IMR-90 (cell line): ENCODE measurements at regions not wholly inside any gene's neighbourhood (a gene's known extent, or its start where the extent isn't known, plus 50 kb on each side); places are given as distances from the start of the nearest gene placed in this dataset.

Experiments used
- ATAC-seq: fragments of 200-7000 bp; cut with Tn5 transposase; 2 replicates; pipeline ENCODE4 v1.9.1; 2020; ENCODE audit warnings: low read depth, mild to moderate bottlenecking, moderate library complexity
- BruUV-seq: library from RNA; stranded (reverse); fragments of 400-500 nt; replicated peaks from 2 replicates; lab custom pipeline; 2021; lab: Mats Ljungman, UMichigan
- CTCF ChIA-PET: fragments of 300-600 bp; formaldehyde crosslinking; extraction: SDS; loops from one replicate; lab custom pipeline; 2021; ENCODE audit warnings: antibody characterized with exemption; lab: Yijun Ruan, JAX
- POLR2A ChIA-PET: fragments of 300-600 bp; sonication (Branson Sonifier 250); formaldehyde crosslinking; loops from one replicate; lab custom pipeline; 2022; ENCODE audit warnings: antibody characterized with exemption; ENCODE audit not compliant: unreplicated experiment; lab: Charles Lee
- DNase-seq: peaks from one replicate; pipeline ENCODE4 v3.0.0; 2013
- H2AFZ ChIP-seq: replicated peaks from 2 replicates; pipeline ENCODE3; 2013; ENCODE audit warnings: low read length, mild to moderate bottlenecking; ENCODE audit not compliant: poor library complexity
- H2AK5ac ChIP-seq: 2 replicates; pipeline ENCODE4 v1.6.1; 2013; ENCODE audit warnings: low read depth, low read length, inconsistent platforms
- H2AK9ac ChIP-seq: replicated peaks from 2 replicates; pipeline ENCODE3; 2013; ENCODE audit warnings: mild to moderate bottlenecking, low read depth, low read length, moderate library complexity; ENCODE audit not compliant: poor library complexity
- H2BK120ac ChIP-seq: 2 replicates; pipeline ENCODE4 v1.6.1; 2013; ENCODE audit warnings: low read depth, low read length, inconsistent platforms
- H2BK15ac ChIP-seq: 3 replicates; pipeline ENCODE4 v1.6.1; 2013; ENCODE audit warnings: low read depth, low read length, inconsistent platforms
- H2BK20ac ChIP-seq: 2 replicates; pipeline ENCODE4 v1.6.1; 2013; ENCODE audit warnings: low read depth, mild to moderate bottlenecking, inconsistent platforms, low read length, moderate library complexity
- H2BK5ac ChIP-seq: 2 replicates; pipeline ENCODE4 v1.6.1; 2013; ENCODE audit warnings: mild to moderate bottlenecking, low read depth, low read length, inconsistent platforms; ENCODE audit not compliant: poor library complexity, severe bottlenecking
- H3K14ac ChIP-seq: replicated peaks from 2 replicates; pipeline ENCODE4 v1.6.1; 2013; ENCODE audit warnings: low read depth, low read length, inconsistent platforms
- H3K18ac ChIP-seq: 2 replicates; pipeline ENCODE4 v1.6.1; 2013; ENCODE audit warnings: low read depth, low read length, control low read depth
- H3K23ac ChIP-seq: 2 replicates; pipeline ENCODE4 v1.6.1; 2013; ENCODE audit warnings: low read depth, low read length, inconsistent platforms
- H3K27ac ChIP-seq: 2 replicates; pipeline ENCODE4 v1.5.1; 2013; ENCODE audit warnings: mild to moderate bottlenecking, control low read depth, low read length; ENCODE audit not compliant: insufficient read depth
- H3K27me3 ChIP-seq: 2 replicates; pipeline ENCODE4 v1.6.1; 2013; ENCODE audit warnings: low read length; ENCODE audit not compliant: control insufficient read depth, insufficient read depth
- H3K36me3 ChIP-seq: 2 replicates; pipeline ENCODE4 v1.6.1; 2013; ENCODE audit warnings: low read length, mixed read lengths; ENCODE audit not compliant: control insufficient read depth, insufficient read depth
- H3K4ac ChIP-seq: 2 replicates; pipeline ENCODE4 v1.6.1; 2013; ENCODE audit warnings: low read depth, low read length, inconsistent platforms
- H3K4me1 ChIP-seq: 2 replicates; pipeline ENCODE4 v1.6.1; 2013; ENCODE audit warnings: low read length, mixed read lengths; ENCODE audit not compliant: control insufficient read depth, insufficient read depth
- H3K4me2 ChIP-seq: 2 replicates; pipeline ENCODE4 v1.6.1; 2013; ENCODE audit warnings: low read depth, mild to moderate bottlenecking, control low read depth, low read length, moderate library complexity
- H3K4me3 ChIP-seq: 2 replicates; pipeline ENCODE4 v1.5.1; 2013; ENCODE audit warnings: low read depth, mild to moderate bottlenecking, control low read depth, low read length, moderate library complexity; ENCODE audit not compliant: insufficient read depth
- H3K56ac ChIP-seq: 2 replicates; pipeline ENCODE4 v1.6.1; 2013; ENCODE audit warnings: low read length, inconsistent platforms; ENCODE audit not compliant: insufficient read depth; ENCODE audit errors: extremely low read depth
- H3K79me1 ChIP-seq, 2 experiments: 2 replicates each; pipeline ENCODE4 v1.6.1; 2013; ENCODE audit warnings: low read length in 2 of 2, inconsistent platforms in 1 of 2, low read depth in 1 of 2
- H3K9ac ChIP-seq: 2 replicates; pipeline ENCODE4 v1.6.1; 2013; ENCODE audit warnings: low read depth, low read length, control low read depth
- H3K9me1 ChIP-seq: 2 replicates; pipeline ENCODE4 v1.6.1; 2013; ENCODE audit warnings: low read length, inconsistent platforms; ENCODE audit not compliant: insufficient read depth
- H3K9me3 ChIP-seq: 2 replicates; pipeline ENCODE4 v1.6.1; 2013; ENCODE audit warnings: low read length; ENCODE audit not compliant: control insufficient read depth, insufficient read depth
- H4K20me1 ChIP-seq: 2 replicates; pipeline ENCODE4 v1.6.1; 2013; ENCODE audit warnings: low read length, inconsistent platforms; ENCODE audit not compliant: insufficient read depth
- H4K5ac ChIP-seq: 2 replicates; pipeline ENCODE4 v1.6.1; 2013; ENCODE audit warnings: mild to moderate bottlenecking, low read depth, low read length, control low read depth
- H4K8ac ChIP-seq, 2 experiments: 2 replicates each; pipeline ENCODE4 v1.6.1; 2013; ENCODE audit warnings: low read depth in 2 of 2, low read length in 2 of 2, control low read depth in 1 of 2, inconsistent platforms in 1 of 2
- H4K91ac ChIP-seq: 2 replicates; pipeline ENCODE4 v1.6.1; 2013; ENCODE audit warnings: low read depth, low read length, inconsistent platforms; ENCODE audit not compliant: insufficient read depth
- BHLHE40 ChIP-seq: fragments of 150-350 bp; IDR thresholded peaks from 2 replicates; pipeline ENCODE4 v1.6.1; 2016; ENCODE audit warnings: mild to moderate bottlenecking, low read depth, low read length
- CEBPB ChIP-seq: IDR thresholded peaks from 2 replicates; pipeline ENCODE4 v1.6.1; 2012; ENCODE audit warnings: low read depth, low read length, improper control_type of control experiment
- CHD1 ChIP-seq: IDR thresholded peaks from 2 replicates; pipeline ENCODE4 v1.6.1; 2012; ENCODE audit warnings: low read depth, low read length, improper control_type of control experiment
- FOS ChIP-seq: fragments of 150-350 bp; IDR thresholded peaks from 2 replicates; pipeline ENCODE4 v1.6.1; 2016; ENCODE audit warnings: low read depth, low read length
- MAFK ChIP-seq: IDR thresholded peaks from 2 replicates; pipeline ENCODE4 v1.6.1; 2012; ENCODE audit warnings: low read depth, low read length, improper control_type of control experiment
- MAZ ChIP-seq: IDR thresholded peaks from 2 replicates; pipeline ENCODE4 v1.6.1; 2012; ENCODE audit warnings: low read depth, mild to moderate bottlenecking, low read length, improper control_type of control experiment, moderate library complexity, borderline replicate concordance
- MXI1 ChIP-seq: IDR thresholded peaks from 2 replicates; pipeline ENCODE4 v1.6.1; 2012; ENCODE audit warnings: low read depth, mild to moderate bottlenecking, low read length, moderate library complexity, borderline replicate concordance
- NFE2L2 ChIP-seq: fragments of 150-350 bp; IDR thresholded peaks from 2 replicates; pipeline ENCODE4 v1.6.1; 2016; ENCODE audit warnings: low read depth, mild to moderate bottlenecking, low read length
- POLR2A ChIP-seq: IDR thresholded peaks from 2 replicates; pipeline ENCODE4 v1.6.1; 2012; ENCODE audit warnings: mild to moderate bottlenecking, low read depth, low read length
- RAD21 ChIP-seq: IDR thresholded peaks from 2 replicates; pipeline ENCODE4 v1.6.1; 2012; ENCODE audit warnings: low read length, improper control_type of control experiment
- RCOR1 ChIP-seq: IDR thresholded peaks from 2 replicates; pipeline ENCODE4 v1.6.1; 2012; ENCODE audit warnings: mild to moderate bottlenecking, low read length, improper control_type of control experiment; ENCODE audit not compliant: insufficient replicate concordance
- RFX5 ChIP-seq: IDR thresholded peaks from 2 replicates; pipeline ENCODE4 v1.8.0; 2012; ENCODE audit warnings: low read depth, mild to moderate bottlenecking, low read length, moderate library complexity
- SMC3 ChIP-seq: fragments of 150-350 bp; IDR thresholded peaks from 2 replicates; pipeline ENCODE4 v1.6.1; 2016; ENCODE audit warnings: low read depth, mild to moderate bottlenecking, antibody characterized with exemption, low read length, moderate library complexity
- dilution Hi-C: fragments of 300-500 bp; cut with HindIII; formaldehyde crosslinking; loops from one replicate; pipeline ENCODE4 v1.14.3; 2018; ENCODE audit warnings: low sequenced_read_pairs; ENCODE audit not compliant: unreplicated experiment
- in situ Hi-C: fragments of 300-500 bp; cut with MboI; formaldehyde crosslinking; loops from 3 replicates; pipeline ENCODE4 v1.14.3; 2019; ENCODE audit warnings: low sequenced_read_pairs, inconsistent platforms, mixed read lengths
- intact Hi-C: fragments of 100-400 bp; cut with micrococcal nuclease; formaldehyde crosslinking; loops from 2 replicates; pipeline ENCODE4 v1.10.0; 2022
- TF ChIP-seq, protein P1 (sequence below): conservative IDR thresholded peaks from 2 replicates; pipeline ENCODE4 v1.5.1; 2012; ENCODE audit warnings: mild to moderate bottlenecking, low read depth, low read length, improper control_type of control experiment
- TF ChIP-seq, protein P2 (sequence below): fragments of 150-350 bp; IDR thresholded peaks from 2 replicates; pipeline ENCODE4 v1.6.1; 2017; ENCODE audit warnings: mild to moderate bottlenecking, antibody characterized with exemption, low read length, low read depth
- TF ChIP-seq, protein P3 (sequence below): fragments of 150-350 bp; IDR thresholded peaks from 2 replicates; pipeline ENCODE4 v1.6.1; 2016; ENCODE audit warnings: low read depth, mild to moderate bottlenecking, low read length, moderate library complexity, borderline replicate concordance

DNA sequence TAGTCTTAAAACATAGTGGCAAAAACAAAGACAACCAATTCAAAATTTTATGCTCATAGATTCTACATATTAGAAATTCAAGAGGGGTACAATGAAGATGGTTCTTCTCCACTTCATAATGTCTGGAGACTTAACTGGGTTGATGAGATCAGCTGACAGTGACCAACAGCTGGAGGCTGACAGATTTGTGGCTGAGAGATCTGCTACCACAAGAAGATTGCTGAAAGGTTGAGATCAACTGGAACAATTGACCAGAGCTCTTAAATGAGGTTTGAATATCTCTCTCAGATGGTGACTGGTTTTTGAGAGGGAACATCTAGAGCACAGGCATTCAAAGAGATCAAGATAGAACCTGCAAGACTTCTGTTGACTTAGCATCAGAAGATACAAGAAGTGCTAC is 254.1 kb upstream of the ARPP21 start:
- Histone ChIP-seq H3K36me3 (no peaks in the 10 kb centered on the region), H3K9me1 (no peaks in the 10 kb centered on the region), H2BK5ac (no peak overlapping the region), H2AK9ac (no peak overlapping the region), H2BK20ac (no peak overlapping the region), H4K8ac (no peak overlapping the region), H3K9me3 (peaks cover 6% of the 10 kb centered on the region), H3K23ac (no peak overlapping the region), H2BK15ac (no peak overlapping the region), H3K56ac (no peak overlapping the region), H3K14ac (no peak overlapping the region), H3K18ac (no peak overlapping the region), H2AK5ac (no peak overlapping the region), H3K27me3 (no peaks in the 10 kb centered on the region), H3K9ac (no peak overlapping the region), H3K4ac (no peak overlapping the region), H3K4me1 (no peaks in the 10 kb centered on the region), H3K4me3 (no peak overlapping the region), H4K91ac (no peak overlapping the region), H3K27ac (no peak overlapping the region), H3K4me2 (no peak overlapping the region), H4K5ac (no peak overlapping the region), H2BK120ac (no peak overlapping the region), H2AFZ (no peak overlapping the region), H3K79me1 (no peaks in the 10 kb centered on the region), H4K20me1 (no peaks in the 10 kb centered on the region)
- no TSS peak for BruUV-seq
- dilution Hi-C loops, result no loop called here
- POLR2A ChIA-PET, result no interaction called here
- in situ Hi-C loops, result no loop called here
- intact Hi-C loops, result no loop called here
- CTCF ChIA-PET, result no interaction called here
- DNase-seq, result no peak
- ATAC-seq, result no peak
- TF ChIP-seq, protein P1, sequence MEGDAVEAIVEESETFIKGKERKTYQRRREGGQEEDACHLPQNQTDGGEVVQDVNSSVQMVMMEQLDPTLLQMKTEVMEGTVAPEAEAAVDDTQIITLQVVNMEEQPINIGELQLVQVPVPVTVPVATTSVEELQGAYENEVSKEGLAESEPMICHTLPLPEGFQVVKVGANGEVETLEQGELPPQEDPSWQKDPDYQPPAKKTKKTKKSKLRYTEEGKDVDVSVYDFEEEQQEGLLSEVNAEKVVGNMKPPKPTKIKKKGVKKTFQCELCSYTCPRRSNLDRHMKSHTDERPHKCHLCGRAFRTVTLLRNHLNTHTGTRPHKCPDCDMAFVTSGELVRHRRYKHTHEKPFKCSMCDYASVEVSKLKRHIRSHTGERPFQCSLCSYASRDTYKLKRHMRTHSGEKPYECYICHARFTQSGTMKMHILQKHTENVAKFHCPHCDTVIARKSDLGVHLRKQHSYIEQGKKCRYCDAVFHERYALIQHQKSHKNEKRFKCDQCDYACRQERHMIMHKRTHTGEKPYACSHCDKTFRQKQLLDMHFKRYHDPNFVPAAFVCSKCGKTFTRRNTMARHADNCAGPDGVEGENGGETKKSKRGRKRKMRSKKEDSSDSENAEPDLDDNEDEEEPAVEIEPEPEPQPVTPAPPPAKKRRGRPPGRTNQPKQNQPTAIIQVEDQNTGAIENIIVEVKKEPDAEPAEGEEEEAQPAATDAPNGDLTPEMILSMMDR, result no peak
- no peak for TF ChIP-seq POLR2A
- no peak for TF ChIP-seq CHD1
- no peak for TF ChIP-seq RCOR1
- TF ChIP-seq NFE2L2, result no peak
- TF ChIP-seq BHLHE40, result no peak
- TF ChIP-seq, protein P2, sequence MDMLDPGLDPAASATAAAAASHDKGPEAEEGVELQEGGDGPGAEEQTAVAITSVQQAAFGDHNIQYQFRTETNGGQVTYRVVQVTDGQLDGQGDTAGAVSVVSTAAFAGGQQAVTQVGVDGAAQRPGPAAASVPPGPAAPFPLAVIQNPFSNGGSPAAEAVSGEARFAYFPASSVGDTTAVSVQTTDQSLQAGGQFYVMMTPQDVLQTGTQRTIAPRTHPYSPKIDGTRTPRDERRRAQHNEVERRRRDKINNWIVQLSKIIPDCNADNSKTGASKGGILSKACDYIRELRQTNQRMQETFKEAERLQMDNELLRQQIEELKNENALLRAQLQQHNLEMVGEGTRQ, result no peak
- TF ChIP-seq MAZ, result no peak
- no peak for TF ChIP-seq MAFK
- TF ChIP-seq CEBPB, result no peak
- TF ChIP-seq SMC3, result no peak
- TF ChIP-seq FOS, result no peak
- TF ChIP-seq RFX5, result no peak
- TF ChIP-seq, protein P3, sequence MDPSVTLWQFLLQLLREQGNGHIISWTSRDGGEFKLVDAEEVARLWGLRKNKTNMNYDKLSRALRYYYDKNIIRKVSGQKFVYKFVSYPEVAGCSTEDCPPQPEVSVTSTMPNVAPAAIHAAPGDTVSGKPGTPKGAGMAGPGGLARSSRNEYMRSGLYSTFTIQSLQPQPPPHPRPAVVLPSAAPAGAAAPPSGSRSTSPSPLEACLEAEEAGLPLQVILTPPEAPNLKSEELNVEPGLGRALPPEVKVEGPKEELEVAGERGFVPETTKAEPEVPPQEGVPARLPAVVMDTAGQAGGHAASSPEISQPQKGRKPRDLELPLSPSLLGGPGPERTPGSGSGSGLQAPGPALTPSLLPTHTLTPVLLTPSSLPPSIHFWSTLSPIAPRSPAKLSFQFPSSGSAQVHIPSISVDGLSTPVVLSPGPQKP, result no peak
- TF ChIP-seq MXI1, result no peak
- TF ChIP-seq RAD21, result no peak
